ENCODE measurements at regions not wholly inside any gene's neighbourhood (a gene's known extent, or its start where the extent isn't known, plus 50 kb on each side); places are given as distances from the start of the nearest gene placed in this dataset.

DNA sequence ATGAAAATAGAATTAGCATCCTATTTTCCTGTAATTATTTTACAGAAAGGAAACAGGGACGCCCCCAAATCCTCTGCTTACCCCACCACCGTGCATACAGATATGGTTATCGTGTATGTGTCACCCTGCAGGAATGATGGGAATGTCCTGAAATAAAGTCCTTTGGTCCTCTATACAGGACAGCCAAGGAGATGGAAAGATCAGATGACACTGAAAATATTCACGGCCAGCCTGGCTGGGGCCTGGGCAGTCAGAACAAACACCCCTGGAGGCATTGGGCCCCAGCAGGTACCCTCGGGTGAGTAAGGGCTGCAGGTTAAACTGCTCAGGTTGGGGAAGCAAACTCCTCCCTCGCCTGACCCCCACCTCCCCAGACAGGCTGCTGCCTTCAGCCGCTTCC, 368.0 kb downstream of the FOXL1 start:
- H3K9ac ChIP-seq (ENCODE audit: insufficient read depth, low read length), result no peak overlapping the region
- H3K4me2 ChIP-seq (ENCODE audit: extremely low read depth, insufficient read depth, low read length), result no peak overlapping the region
- no peaks in the 10 kb centered on the region for H3K36me3 ChIP-seq (ENCODE audit: control insufficient read depth, insufficient read depth, low read length)
- H3K27ac ChIP-seq (ENCODE audit: insufficient read depth, low read length), result no peak overlapping the region
- H3K79me2 ChIP-seq (ENCODE audit: control insufficient read depth, insufficient read depth, low read length), result no peaks in the 10 kb centered on the region
- H3K4me3 ChIP-seq (replicated peaks in 1 of 4; ENCODE audit: control extremely low read depth in 1 of 4, insufficient read depth in 1 of 4, low read depth in 3 of 4, low read length in 4 of 4), result no peak overlapping the region
- H3K27me3 ChIP-seq (ENCODE audit: control insufficient read depth, insufficient read depth, low read length), result no peaks in the 10 kb centered on the region
- H3K4me1 ChIP-seq (ENCODE audit: control insufficient read depth, extremely low read depth, insufficient read depth, low read length), result peaks cover 5% of the 10 kb centered on the region
- H2AFZ ChIP-seq (ENCODE audit: low read length), result no peak overlapping the region
- TF ChIP-seq, protein P1, sequence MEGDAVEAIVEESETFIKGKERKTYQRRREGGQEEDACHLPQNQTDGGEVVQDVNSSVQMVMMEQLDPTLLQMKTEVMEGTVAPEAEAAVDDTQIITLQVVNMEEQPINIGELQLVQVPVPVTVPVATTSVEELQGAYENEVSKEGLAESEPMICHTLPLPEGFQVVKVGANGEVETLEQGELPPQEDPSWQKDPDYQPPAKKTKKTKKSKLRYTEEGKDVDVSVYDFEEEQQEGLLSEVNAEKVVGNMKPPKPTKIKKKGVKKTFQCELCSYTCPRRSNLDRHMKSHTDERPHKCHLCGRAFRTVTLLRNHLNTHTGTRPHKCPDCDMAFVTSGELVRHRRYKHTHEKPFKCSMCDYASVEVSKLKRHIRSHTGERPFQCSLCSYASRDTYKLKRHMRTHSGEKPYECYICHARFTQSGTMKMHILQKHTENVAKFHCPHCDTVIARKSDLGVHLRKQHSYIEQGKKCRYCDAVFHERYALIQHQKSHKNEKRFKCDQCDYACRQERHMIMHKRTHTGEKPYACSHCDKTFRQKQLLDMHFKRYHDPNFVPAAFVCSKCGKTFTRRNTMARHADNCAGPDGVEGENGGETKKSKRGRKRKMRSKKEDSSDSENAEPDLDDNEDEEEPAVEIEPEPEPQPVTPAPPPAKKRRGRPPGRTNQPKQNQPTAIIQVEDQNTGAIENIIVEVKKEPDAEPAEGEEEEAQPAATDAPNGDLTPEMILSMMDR (conservative IDR thresholded peaks at IDR 0.05 in 1 of 2, IDR thresholded peaks at IDR 0.05 in 1 of 2; ENCODE audit: low read depth in 1 of 2, low read length in 2 of 2), result no peak
- TF ChIP-seq EZH2 (IDR thresholded peaks at IDR 0.05; ENCODE audit: low read length, missing control alignments), result no peak
- peak in 1 of 2 donors; percentile 63 for DNase-seq (ENCODE audit: low read depth in 2 of 2)
- H4K20me1 ChIP-seq (ENCODE audit: control insufficient read depth, extremely low read depth, insufficient read depth, low read length), result no peaks in the 10 kb centered on the region
- no peaks in the 10 kb centered on the region for H3K9me3 ChIP-seq (ENCODE audit: control insufficient read depth, insufficient read depth, low read depth, low read length)

DNA sequence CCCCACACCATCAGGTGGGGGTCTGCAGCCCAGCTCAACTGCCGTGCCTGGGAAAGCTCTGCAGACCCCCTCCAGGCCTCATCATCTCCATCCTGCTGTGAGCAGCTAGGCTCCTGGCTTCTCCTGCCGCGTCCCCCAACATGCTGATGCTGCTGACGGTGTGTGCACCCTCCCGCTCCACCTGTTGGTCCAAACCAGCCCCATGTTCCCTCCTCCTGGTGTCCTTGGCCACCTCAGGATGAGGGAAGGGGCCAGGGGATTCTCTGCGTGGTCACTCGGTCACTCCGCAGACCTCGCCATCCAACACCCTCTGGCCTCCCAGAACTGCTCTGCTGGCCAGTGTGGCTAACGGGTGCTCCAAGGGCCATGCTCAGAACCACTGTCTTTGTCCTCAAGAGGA, 368.6 kb downstream of the FOXL1 start:
- Histone ChIP-seq H3K9ac (ENCODE audit: insufficient read depth, low read length) (no peak overlapping the region), H3K4me1 (ENCODE audit: control insufficient read depth, extremely low read depth, insufficient read depth, low read length) (peaks cover 8% of the 10 kb centered on the region), H3K79me2 (ENCODE audit: control insufficient read depth, insufficient read depth, low read length) (no peaks in the 10 kb centered on the region), H3K9me3 (ENCODE audit: control insufficient read depth, insufficient read depth, low read depth, low read length) (no peaks in the 10 kb centered on the region), H2AFZ (ENCODE audit: low read length) (no peak overlapping the region), H3K27me3 (ENCODE audit: control insufficient read depth, insufficient read depth, low read length) (no peaks in the 10 kb centered on the region), H3K36me3 (ENCODE audit: control insufficient read depth, insufficient read depth, low read length) (no peaks in the 10 kb centered on the region), H3K4me2 (ENCODE audit: extremely low read depth, insufficient read depth, low read length) (no peak overlapping the region), H3K4me3 (replicated peaks in 1 of 4; ENCODE audit: control extremely low read depth in 1 of 4, insufficient read depth in 1 of 4, low read depth in 3 of 4, low read length in 4 of 4) (no peak overlapping the region), H4K20me1 (ENCODE audit: control insufficient read depth, extremely low read depth, insufficient read depth, low read length) (no peaks in the 10 kb centered on the region), H3K27ac (ENCODE audit: insufficient read depth, low read length) (no peak overlapping the region)
- TF ChIP-seq, protein P1 (conservative IDR thresholded peaks at IDR 0.05 in 1 of 2, IDR thresholded peaks at IDR 0.05 in 1 of 2; ENCODE audit: low read depth in 1 of 2, low read length in 2 of 2), result no peak
- no peak for TF ChIP-seq EZH2 (IDR thresholded peaks at IDR 0.05; ENCODE audit: low read length, missing control alignments)
- DNase-seq (ENCODE audit: low read depth in 2 of 2), result no peak

DNA sequence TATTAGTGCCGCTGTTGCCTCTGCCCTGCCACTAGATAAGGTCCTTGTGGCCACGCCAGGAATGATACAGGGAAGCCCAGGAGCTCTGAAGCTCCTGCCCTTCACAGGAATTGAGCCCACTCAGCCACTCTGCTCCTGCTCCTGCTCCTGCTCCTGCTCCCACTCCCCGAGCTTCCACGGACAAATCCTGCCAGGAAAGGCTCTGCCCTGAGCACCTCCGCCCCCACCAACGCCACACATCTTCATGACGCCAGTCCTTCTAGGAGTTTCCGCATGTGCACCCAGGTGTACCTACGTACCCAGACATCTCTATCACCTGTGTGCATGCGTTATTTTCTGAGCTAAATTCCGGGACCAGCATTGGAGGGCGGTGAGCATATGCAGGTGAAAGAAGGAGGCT, 369.1 kb downstream of the C16orf95 start:
- Histone ChIP-seq H3K27ac (ENCODE audit: insufficient read depth, low read length) (no peak overlapping the region), H4K20me1 (ENCODE audit: control insufficient read depth, extremely low read depth, insufficient read depth, low read length) (no peaks in the 10 kb centered on the region), H3K79me2 (ENCODE audit: control insufficient read depth, insufficient read depth, low read length) (no peaks in the 10 kb centered on the region), H3K9me3 (ENCODE audit: control insufficient read depth, insufficient read depth, low read depth, low read length) (no peaks in the 10 kb centered on the region), H3K9ac (ENCODE audit: insufficient read depth, low read length) (no peak overlapping the region), H2AFZ (ENCODE audit: low read length) (no peak overlapping the region), H3K4me3 (replicated peaks in 1 of 4; ENCODE audit: control extremely low read depth in 1 of 4, insufficient read depth in 1 of 4, low read depth in 3 of 4, low read length in 4 of 4) (no peak overlapping the region), H3K36me3 (ENCODE audit: control insufficient read depth, insufficient read depth, low read length) (no peaks in the 10 kb centered on the region), H3K27me3 (ENCODE audit: control insufficient read depth, insufficient read depth, low read length) (no peaks in the 10 kb centered on the region), H3K4me1 (ENCODE audit: control insufficient read depth, extremely low read depth, insufficient read depth, low read length) (peaks cover 12% of the 10 kb centered on the region), H3K4me2 (ENCODE audit: extremely low read depth, insufficient read depth, low read length) (no peak overlapping the region)
- no peak for TF ChIP-seq EZH2 (IDR thresholded peaks at IDR 0.05; ENCODE audit: low read length, missing control alignments)
- TF ChIP-seq, protein P1 (conservative IDR thresholded peaks at IDR 0.05 in 1 of 2, IDR thresholded peaks at IDR 0.05 in 1 of 2; ENCODE audit: low read depth in 1 of 2, low read length in 2 of 2), result no peak
- DNase-seq (ENCODE audit: low read depth in 2 of 2), result no peak
